WTC11 (cell line): ENCODE measurements at regions not wholly inside any gene's neighbourhood (a gene's known extent, or its start where the extent isn't known, plus 50 kb on each side); places are given as distances from the start of the nearest gene placed in this dataset.

Source experiments
- ATAC-seq: fragments of 200-7000 bp; cut with Tn5 transposase; 2 replicates; pipeline ENCODE4 v1.10.0; 2021; ENCODE audit warnings: mild to moderate bottlenecking, moderate library complexity
- CTCF ChIA-PET: fragments of 300-600 bp; sonication (Branson Sonifier 250); formaldehyde crosslinking; loops from one replicate; lab custom pipeline; 2021; ENCODE audit warnings: antibody characterized with exemption; lab: Charles Lee
- POLR2A ChIA-PET: fragments of 350-600 bp; sonication (Branson Sonifier 250); formaldehyde crosslinking; loops from one replicate; lab custom pipeline; 2021; ENCODE audit warnings: antibody characterized with exemption; lab: Charles Lee
- DNase-seq: peaks from one replicate; pipeline ENCODE4 v3.0.0; 2021; ENCODE audit warnings: low spot score
- H3K27ac Mint-ChIP-seq: 2 replicates; pipeline ENCODE4 v1.8.0; 2021; ENCODE audit warnings: mixed read lengths
- H3K27me3 Mint-ChIP-seq: 2 replicates; pipeline ENCODE4 v1.8.0; 2021; ENCODE audit warnings: low read depth, mild to moderate bottlenecking, moderate library complexity, mixed read lengths
- H3K36me3 Mint-ChIP-seq: 2 replicates; pipeline ENCODE4 v1.8.0; 2021; ENCODE audit warnings: mixed read lengths
- H3K4me1 Mint-ChIP-seq: 2 replicates; pipeline ENCODE4 v1.8.0; 2022; ENCODE audit warnings: mixed read lengths
- H3K4me3 Mint-ChIP-seq: 2 replicates; pipeline ENCODE4 v1.8.0; 2021; ENCODE audit warnings: mild to moderate bottlenecking, moderate library complexity, mixed read lengths
- H3K9me3 Mint-ChIP-seq: 2 replicates; pipeline ENCODE4 v1.8.0; 2021; ENCODE audit warnings: mixed read lengths
- E2F4 ChIP-seq: sonication (generic); formaldehyde crosslinking; IDR thresholded peaks from 2 replicates; pipeline ENCODE4 v1.8.1; 2022; ENCODE audit warnings: low read depth, mild to moderate bottlenecking, moderate library complexity, missing genetic modification reagents, borderline replicate concordance
- ETV6 ChIP-seq: sonication (generic); formaldehyde crosslinking; IDR thresholded peaks from 2 replicates; pipeline ENCODE4 v1.8.1; 2022; ENCODE audit warnings: mild to moderate bottlenecking, missing genetic modification reagents
- GABPB1 ChIP-seq: sonication (generic); formaldehyde crosslinking; IDR thresholded peaks from 2 replicates; pipeline ENCODE4 v1.8.1; 2023; ENCODE audit warnings: mild to moderate bottlenecking, missing genetic modification reagents
- GRHL2 ChIP-seq: fragments of 250-450 bp; sonication (Bioruptor Pico); IDR thresholded peaks from 2 replicates; pipeline ENCODE4 v1.8.0; 2022; ENCODE audit warnings: mild to moderate bottlenecking, moderate library complexity; ENCODE audit not compliant: insufficient replicate concordance, severe bottlenecking
- HMGA2 ChIP-seq: fragments of 250-450 bp; sonication (Bioruptor Pico); IDR thresholded peaks from 2 replicates; pipeline ENCODE4 v1.4.0; 2021; ENCODE audit warnings: mild to moderate bottlenecking, moderate library complexity
- IRF2 ChIP-seq: sonication (generic); formaldehyde crosslinking; IDR thresholded peaks from 2 replicates; pipeline ENCODE4 v1.8.0; 2022; ENCODE audit warnings: low read depth, missing genetic modification reagents, borderline replicate concordance
- NFE2L1 ChIP-seq: sonication (generic); formaldehyde crosslinking; IDR thresholded peaks from 2 replicates; pipeline ENCODE4 v1.8.1; 2023; ENCODE audit warnings: missing genetic modification reagents
- NR3C1 ChIP-seq: sonication (generic); formaldehyde crosslinking; conservative IDR thresholded peaks from 2 replicates; pipeline ENCODE4 v1.8.1; 2023; ENCODE audit warnings: low read depth, mild to moderate bottlenecking, missing genetic modification reagents
- PRRX2 ChIP-seq: fragments of 250-450 bp; sonication (Bioruptor Pico); IDR thresholded peaks from 2 replicates; pipeline ENCODE4 v1.8.0; 2021; ENCODE audit warnings: mild to moderate bottlenecking
- SMAD3 ChIP-seq: sonication (generic); formaldehyde crosslinking; IDR thresholded peaks from 2 replicates; pipeline ENCODE4 v1.8.0; 2022; ENCODE audit warnings: missing genetic modification reagents, mild to moderate bottlenecking, borderline replicate concordance
- SOX15 ChIP-seq: fragments of 250-450 bp; sonication (Bioruptor Pico); IDR thresholded peaks from 2 replicates; pipeline ENCODE4 v1.9.0; 2021; ENCODE audit warnings: mild to moderate bottlenecking
- TCF7 ChIP-seq: sonication (generic); formaldehyde crosslinking; IDR thresholded peaks from 2 replicates; pipeline ENCODE4 v1.8.0; 2022; ENCODE audit warnings: mild to moderate bottlenecking, low read depth, missing genetic modification reagents, moderate library complexity
- TEAD1 ChIP-seq: sonication (generic); formaldehyde crosslinking; IDR thresholded peaks from 2 replicates; pipeline ENCODE4 v1.8.0; 2022; ENCODE audit warnings: mild to moderate bottlenecking, missing genetic modification reagents
- ZBTB21 ChIP-seq: sonication (generic); formaldehyde crosslinking; IDR thresholded peaks from 2 replicates; pipeline ENCODE4 v1.8.1; 2023; ENCODE audit warnings: mild to moderate bottlenecking, missing genetic modification reagents, borderline replicate concordance
- ZNF416 ChIP-seq: fragments of 250-450 bp; sonication (Bioruptor Pico); IDR thresholded peaks from 2 replicates; pipeline ENCODE4 v1.9.0; 2021; ENCODE audit warnings: mild to moderate bottlenecking, inconsistent platforms
- ZNF423 ChIP-seq: fragments of 250-450 bp; sonication (Bioruptor Pico); IDR thresholded peaks from 2 replicates; pipeline ENCODE4 v2.1.2; 2022; ENCODE audit warnings: mild to moderate bottlenecking, moderate library complexity
- ZNF671 ChIP-seq: fragments of 250-450 bp; sonication (Bioruptor Pico); IDR thresholded peaks from 2 replicates; pipeline ENCODE4 v1.8.0; 2021; ENCODE audit warnings: mild to moderate bottlenecking
- TF ChIP-seq, protein P1 (sequence below): fragments of 250-450 bp; sonication (Bioruptor Pico); IDR thresholded peaks from 2 replicates; pipeline ENCODE4 v1.8.0; 2021; ENCODE audit warnings: mild to moderate bottlenecking
- TF ChIP-seq, protein P2 (sequence below): sonication (generic); formaldehyde crosslinking; IDR thresholded peaks from 2 replicates; pipeline ENCODE4 v1.8.0; 2022; ENCODE audit warnings: mild to moderate bottlenecking, missing genetic modification reagents
- TF ChIP-seq, protein P3 (sequence below): sonication (generic); formaldehyde crosslinking; IDR thresholded peaks from 2 replicates; pipeline ENCODE4 v1.8.0; 2023; ENCODE audit warnings: missing genetic modification reagents, mild to moderate bottlenecking, borderline replicate concordance
- TF ChIP-seq, protein P4 (sequence below): sonication (generic); formaldehyde crosslinking; IDR thresholded peaks from 2 replicates; pipeline ENCODE4 v1.8.0; 2023; ENCODE audit warnings: mild to moderate bottlenecking, missing genetic modification reagents
- TF ChIP-seq, protein P5 (sequence below): fragments of 250-450 bp; sonication (Bioruptor Pico); conservative IDR thresholded peaks from 2 replicates; pipeline ENCODE4 v1.9.0; 2021; ENCODE audit warnings: mild to moderate bottlenecking

- ATAC-seq: no peak
- no peak for DNase-seq
- peaks cover 38% of the 10 kb centered on the region for H3K9me3 Mint-ChIP-seq
- H3K36me3 Mint-ChIP-seq: peaks cover 33% of the 10 kb centered on the region
- ChIA-PET CTCF (no interaction called here), POLR2A (no interaction called here)
- no peaks in the 10 kb centered on the region for H3K27me3 Mint-ChIP-seq
- H3K4me3 Mint-ChIP-seq: no peak overlapping the region
- peaks cover 27% of the 10 kb centered on the region for H3K4me1 Mint-ChIP-seq
- H3K27ac Mint-ChIP-seq: no peak overlapping the region
- no peak for TF ChIP-seq ZNF416 (CRISPR knock-in tag)
- no peak for TF ChIP-seq TEAD1
- no peak for TF ChIP-seq HMGA2
- TF ChIP-seq GABPB1 (CRISPR knock-in tag): no peak
- TF ChIP-seq TCF7 (CRISPR knock-in tag): no peak
- TF ChIP-seq PRRX2 (CRISPR knock-in tag): no peak
- no peak for TF ChIP-seq SMAD3
- TF ChIP-seq, protein P1, sequence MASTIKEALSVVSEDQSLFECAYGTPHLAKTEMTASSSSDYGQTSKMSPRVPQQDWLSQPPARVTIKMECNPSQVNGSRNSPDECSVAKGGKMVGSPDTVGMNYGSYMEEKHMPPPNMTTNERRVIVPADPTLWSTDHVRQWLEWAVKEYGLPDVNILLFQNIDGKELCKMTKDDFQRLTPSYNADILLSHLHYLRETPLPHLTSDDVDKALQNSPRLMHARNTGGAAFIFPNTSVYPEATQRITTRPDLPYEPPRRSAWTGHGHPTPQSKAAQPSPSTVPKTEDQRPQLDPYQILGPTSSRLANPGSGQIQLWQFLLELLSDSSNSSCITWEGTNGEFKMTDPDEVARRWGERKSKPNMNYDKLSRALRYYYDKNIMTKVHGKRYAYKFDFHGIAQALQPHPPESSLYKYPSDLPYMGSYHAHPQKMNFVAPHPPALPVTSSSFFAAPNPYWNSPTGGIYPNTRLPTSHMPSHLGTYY (CRISPR knock-in tag): no peak
- TF ChIP-seq, protein P2, sequence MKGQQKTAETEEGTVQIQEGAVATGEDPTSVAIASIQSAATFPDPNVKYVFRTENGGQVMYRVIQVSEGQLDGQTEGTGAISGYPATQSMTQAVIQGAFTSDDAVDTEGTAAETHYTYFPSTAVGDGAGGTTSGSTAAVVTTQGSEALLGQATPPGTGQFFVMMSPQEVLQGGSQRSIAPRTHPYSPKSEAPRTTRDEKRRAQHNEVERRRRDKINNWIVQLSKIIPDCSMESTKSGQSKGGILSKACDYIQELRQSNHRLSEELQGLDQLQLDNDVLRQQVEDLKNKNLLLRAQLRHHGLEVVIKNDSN (CRISPR knock-in tag): no peak
- TF ChIP-seq, all 79 proteins: peak for 0
Measured at GRCh38 chr2:139864821-139865302, 1084.7 kb upstream of the NXPH2 start.

DNA sequence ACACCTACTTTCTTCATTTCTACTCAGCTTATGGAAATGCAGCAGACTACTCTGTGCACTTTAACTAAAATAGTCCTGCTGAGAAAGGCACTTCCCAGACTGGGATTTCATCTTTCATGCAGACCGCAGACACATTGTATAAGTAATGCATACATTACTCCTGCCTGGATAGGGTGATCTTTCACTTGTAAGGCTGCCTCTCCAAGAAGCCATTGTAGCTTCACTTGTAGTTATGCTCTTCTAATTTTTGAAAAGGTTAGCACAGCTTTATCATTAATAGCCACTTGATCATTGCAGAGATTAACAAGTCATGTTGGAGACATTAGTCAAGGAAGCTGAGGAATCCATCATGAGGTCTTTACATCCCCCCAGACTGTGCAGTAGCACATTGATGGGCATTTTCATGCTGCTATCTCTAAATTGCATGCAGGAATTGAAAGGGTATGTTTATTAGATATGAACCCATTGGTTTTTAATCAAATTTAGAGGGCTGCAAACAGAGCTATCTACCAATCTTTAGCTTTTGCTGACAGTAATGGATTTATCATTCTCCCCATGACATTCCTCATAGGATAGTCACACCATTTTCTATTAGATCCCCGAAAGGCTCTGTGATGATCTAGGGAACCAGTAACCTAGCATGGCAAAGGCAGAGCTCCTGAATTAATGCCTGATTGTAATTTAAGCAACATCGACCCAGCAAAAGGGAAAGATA lies 1074.7 kb upstream of the NXPH2 start:
- Mint-ChIP-seq H3K9me3 (peaks cover 11% of the 10 kb centered on the region; the same call in 1 of the 2 replicates), H3K27ac (no peak overlapping the region), H3K36me3 (no peaks in the 10 kb centered on the region), H3K27me3 (no peaks in the 10 kb centered on the region), H3K4me1 (no peaks in the 10 kb centered on the region), H3K4me3 (no peak overlapping the region)
- ATAC-seq (no peak), DNase-seq (no peak)
- ChIA-PET CTCF (no interaction called here), POLR2A (no interaction called here)
- TF ChIP-seq, protein P3, sequence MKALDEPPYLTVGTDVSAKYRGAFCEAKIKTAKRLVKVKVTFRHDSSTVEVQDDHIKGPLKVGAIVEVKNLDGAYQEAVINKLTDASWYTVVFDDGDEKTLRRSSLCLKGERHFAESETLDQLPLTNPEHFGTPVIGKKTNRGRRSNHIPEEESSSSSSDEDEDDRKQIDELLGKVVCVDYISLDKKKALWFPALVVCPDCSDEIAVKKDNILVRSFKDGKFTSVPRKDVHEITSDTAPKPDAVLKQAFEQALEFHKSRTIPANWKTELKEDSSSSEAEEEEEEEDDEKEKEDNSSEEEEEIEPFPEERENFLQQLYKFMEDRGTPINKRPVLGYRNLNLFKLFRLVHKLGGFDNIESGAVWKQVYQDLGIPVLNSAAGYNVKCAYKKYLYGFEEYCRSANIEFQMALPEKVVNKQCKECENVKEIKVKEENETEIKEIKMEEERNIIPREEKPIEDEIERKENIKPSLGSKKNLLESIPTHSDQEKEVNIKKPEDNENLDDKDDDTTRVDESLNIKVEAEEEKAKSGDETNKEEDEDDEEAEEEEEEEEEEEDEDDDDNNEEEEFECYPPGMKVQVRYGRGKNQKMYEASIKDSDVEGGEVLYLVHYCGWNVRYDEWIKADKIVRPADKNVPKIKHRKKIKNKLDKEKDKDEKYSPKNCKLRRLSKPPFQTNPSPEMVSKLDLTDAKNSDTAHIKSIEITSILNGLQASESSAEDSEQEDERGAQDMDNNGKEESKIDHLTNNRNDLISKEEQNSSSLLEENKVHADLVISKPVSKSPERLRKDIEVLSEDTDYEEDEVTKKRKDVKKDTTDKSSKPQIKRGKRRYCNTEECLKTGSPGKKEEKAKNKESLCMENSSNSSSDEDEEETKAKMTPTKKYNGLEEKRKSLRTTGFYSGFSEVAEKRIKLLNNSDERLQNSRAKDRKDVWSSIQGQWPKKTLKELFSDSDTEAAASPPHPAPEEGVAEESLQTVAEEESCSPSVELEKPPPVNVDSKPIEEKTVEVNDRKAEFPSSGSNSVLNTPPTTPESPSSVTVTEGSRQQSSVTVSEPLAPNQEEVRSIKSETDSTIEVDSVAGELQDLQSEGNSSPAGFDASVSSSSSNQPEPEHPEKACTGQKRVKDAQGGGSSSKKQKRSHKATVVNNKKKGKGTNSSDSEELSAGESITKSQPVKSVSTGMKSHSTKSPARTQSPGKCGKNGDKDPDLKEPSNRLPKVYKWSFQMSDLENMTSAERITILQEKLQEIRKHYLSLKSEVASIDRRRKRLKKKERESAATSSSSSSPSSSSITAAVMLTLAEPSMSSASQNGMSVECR (CRISPR knock-in tag): no peak
- TF ChIP-seq, protein P4, sequence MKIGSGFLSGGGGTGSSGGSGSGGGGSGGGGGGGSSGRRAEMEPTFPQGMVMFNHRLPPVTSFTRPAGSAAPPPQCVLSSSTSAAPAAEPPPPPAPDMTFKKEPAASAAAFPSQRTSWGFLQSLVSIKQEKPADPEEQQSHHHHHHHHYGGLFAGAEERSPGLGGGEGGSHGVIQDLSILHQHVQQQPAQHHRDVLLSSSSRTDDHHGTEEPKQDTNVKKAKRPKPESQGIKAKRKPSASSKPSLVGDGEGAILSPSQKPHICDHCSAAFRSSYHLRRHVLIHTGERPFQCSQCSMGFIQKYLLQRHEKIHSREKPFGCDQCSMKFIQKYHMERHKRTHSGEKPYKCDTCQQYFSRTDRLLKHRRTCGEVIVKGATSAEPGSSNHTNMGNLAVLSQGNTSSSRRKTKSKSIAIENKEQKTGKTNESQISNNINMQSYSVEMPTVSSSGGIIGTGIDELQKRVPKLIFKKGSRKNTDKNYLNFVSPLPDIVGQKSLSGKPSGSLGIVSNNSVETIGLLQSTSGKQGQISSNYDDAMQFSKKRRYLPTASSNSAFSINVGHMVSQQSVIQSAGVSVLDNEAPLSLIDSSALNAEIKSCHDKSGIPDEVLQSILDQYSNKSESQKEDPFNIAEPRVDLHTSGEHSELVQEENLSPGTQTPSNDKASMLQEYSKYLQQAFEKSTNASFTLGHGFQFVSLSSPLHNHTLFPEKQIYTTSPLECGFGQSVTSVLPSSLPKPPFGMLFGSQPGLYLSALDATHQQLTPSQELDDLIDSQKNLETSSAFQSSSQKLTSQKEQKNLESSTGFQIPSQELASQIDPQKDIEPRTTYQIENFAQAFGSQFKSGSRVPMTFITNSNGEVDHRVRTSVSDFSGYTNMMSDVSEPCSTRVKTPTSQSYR (CRISPR knock-in tag): no peak
- TF ChIP-seq IRF2 (CRISPR knock-in tag): no peak
- no peak for TF ChIP-seq E2F4
- TF ChIP-seq TCF7 (CRISPR knock-in tag): no peak
- TF ChIP-seq GRHL2 (CRISPR knock-in tag): no peak
- TF ChIP-seq GABPB1 (CRISPR knock-in tag): no peak
- TF ChIP-seq ETV6 (CRISPR knock-in tag): no peak
- no peak for TF ChIP-seq ZNF671 (CRISPR knock-in tag)
- TF ChIP-seq, protein P5, sequence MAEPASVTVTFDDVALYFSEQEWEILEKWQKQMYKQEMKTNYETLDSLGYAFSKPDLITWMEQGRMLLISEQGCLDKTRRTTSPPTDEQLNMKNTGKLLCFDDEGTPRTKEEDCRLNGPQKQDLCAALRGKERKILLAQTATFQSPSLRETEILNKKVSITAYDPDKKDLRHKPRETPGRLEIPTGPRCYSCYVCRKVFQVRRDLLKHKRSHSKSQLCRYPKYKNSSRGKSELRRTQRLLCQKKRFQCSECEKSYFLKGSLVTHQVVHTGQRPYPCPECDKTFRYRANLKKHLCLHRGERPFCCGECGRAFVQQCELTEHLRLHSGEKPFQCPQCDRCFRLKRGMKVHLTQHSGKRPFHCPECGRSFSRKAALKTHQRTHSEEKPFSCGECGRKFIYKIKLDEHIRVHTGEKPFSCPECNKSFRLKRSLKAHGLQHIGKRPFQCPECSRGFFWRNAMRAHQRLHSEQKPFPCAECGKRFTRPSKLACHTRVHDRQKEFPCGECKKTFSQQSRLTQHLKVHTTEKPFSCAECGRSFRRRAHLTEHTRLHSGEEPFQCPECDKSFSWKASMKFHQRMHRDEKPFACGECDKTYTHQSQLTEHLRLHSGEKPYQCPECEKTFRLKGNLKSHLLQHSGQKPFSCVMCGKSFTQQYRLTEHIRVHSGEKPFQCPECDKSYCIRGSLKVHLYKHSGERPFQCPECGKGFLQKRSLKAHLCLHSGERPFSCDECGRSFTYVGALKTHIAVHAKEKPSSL (CRISPR knock-in tag): no peak
- TF ChIP-seq SOX15 (CRISPR knock-in tag): no peak
- no peak for TF ChIP-seq ZBTB21
- TF ChIP-seq ZNF423 (CRISPR knock-in tag): no peak
- TF ChIP-seq NFE2L1 (CRISPR knock-in tag): no peak
- TF ChIP-seq NR3C1 (CRISPR knock-in tag): no peak
